BLaER1 treated with 17β-estradiol and CSF1 and Interleukin-3, amounts not matched to agents 10 nM and 100 nM (cell line): ENCODE measurements at regions not wholly inside any gene's neighbourhood (a gene's known extent, or its start where the extent isn't known, plus 50 kb on each side); places are given as distances from the start of the nearest gene placed in this dataset.

Source experiments
- H3K27ac ChIP-seq, 11 experiments: shearing (Covaris generic); formaldehyde crosslinking; 2 replicates each; pipeline ENCODE4 v1.8.1; 2022
- H3K27me3 ChIP-seq, 11 experiments: shearing (Covaris generic); formaldehyde crosslinking; 2 replicates each; pipeline ENCODE4 v1.8.1; 2022
- H3K36me3 ChIP-seq, 11 experiments: shearing (Covaris generic); formaldehyde crosslinking; 2 replicates each; pipeline ENCODE4 v1.8.1; 2022
- H3K4me1 ChIP-seq, 10 experiments: shearing (Covaris generic); formaldehyde crosslinking; 2 replicates each; pipeline ENCODE4 v1.8.1; 2022
- H3K4me2 ChIP-seq, 11 experiments: shearing (Covaris generic); formaldehyde crosslinking; 2 replicates each; pipeline ENCODE4 v1.8.1; 2022
- H3K4me3 ChIP-seq, 10 experiments: shearing (Covaris generic); formaldehyde crosslinking; 2 replicates each; pipeline ENCODE4 v1.8.1; 2022
- H3K9ac ChIP-seq, 11 experiments: shearing (Covaris generic); formaldehyde crosslinking; 2 replicates each; pipeline ENCODE4 v1.8.1; 2022
- H3K9me3 ChIP-seq, 11 experiments: shearing (Covaris generic); formaldehyde crosslinking; replicated peaks in 1 of 11; 2 replicates each; pipeline ENCODE4 v1.8.1; 2022
- H4K20me1 ChIP-seq, 11 experiments: shearing (Covaris generic); formaldehyde crosslinking; 2 replicates each; pipeline ENCODE4 v1.8.1; 2022
- Cebpa-rat ChIP-seq, 11 experiments: shearing (Covaris generic); IDR thresholded peaks; 2 replicates each; pipeline ENCODE4 v1.8.1; 2022

DNA sequence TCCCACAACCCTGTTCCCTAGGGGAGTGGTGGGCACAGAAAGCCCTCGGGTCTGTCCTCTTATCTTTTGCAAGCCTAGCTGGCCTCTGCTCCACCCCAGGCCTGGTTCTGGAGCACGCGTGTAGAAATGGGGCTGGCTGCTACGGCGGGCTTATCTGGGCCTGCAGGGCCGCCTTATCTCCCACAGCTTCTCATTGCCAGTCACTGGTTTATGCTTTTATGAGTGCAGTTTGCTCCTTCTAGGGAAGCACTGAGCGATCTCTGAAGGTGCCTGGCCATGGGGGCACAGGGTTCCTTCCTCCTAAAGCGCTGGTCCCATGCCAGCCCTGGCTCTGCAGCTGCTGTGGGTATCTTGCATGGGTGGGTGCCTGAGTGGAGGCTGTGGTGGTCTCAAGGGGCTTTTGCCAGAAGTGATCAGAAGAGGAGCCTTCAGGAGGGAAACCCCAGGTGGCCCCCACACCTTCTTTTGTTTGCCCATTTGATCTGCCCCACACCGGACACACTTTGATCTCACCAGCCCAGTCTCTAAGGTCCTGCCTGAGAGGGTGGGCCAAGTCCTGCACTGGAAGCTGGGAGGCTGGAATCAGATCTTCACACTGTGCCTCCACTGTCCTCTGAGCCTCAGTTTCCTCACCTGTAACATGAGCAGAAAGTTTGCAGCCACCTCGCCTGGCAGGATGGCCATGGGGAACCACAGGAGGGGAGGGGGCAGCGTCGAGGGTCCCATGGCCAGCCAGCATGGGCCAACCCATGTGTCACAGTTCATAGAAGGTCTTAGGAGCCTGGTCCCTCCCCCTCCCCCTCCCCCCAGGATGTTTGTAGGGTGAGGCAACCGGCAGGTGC is 86.6 kb upstream of the FGF3 start:
- H3K4me1 ChIP-seq, result peaks cover 17 to 87% (median 70%) of the 10 kb centered on the region in 10 experiments
- H3K4me2 ChIP-seq, result peak overlapping the region; percentile 12 to 91 (median 80); a peak in 19 of 22 replicates
- peak overlapping the region in 3 of 11 experiments; percentile 1 to 28 (median 7); a peak in 5 of 22 replicates for H3K9ac ChIP-seq
- no peak overlapping the region; a peak in 1 of 20 replicates for H3K4me3 ChIP-seq
- H3K9me3 ChIP-seq, result no peaks in the 10 kb centered on the region
- no peaks in the 10 kb centered on the region for H3K36me3 ChIP-seq
- H4K20me1 ChIP-seq, result peaks cover 0 to 57% (median 16%) of the 10 kb centered on the region in 11 experiments; a peak in 12 of 22 replicates
- H3K27ac ChIP-seq, result peak overlapping the region in 2 of 11 experiments; percentile 10 to 18; a peak in 1 of 22 replicates
- no peak for TF ChIP-seq Cebpa-rat (IDR thresholded peaks at IDR 0.05)
- H3K27me3 ChIP-seq, result peaks cover 3 to 47% (median 17%) of the 10 kb centered on the region in 11 experiments; a peak in 14 of 22 replicates

GRCh38 chr11:69906453-69906907 is 87.3 kb upstream of the FGF3 start:
- Histone ChIP-seq H3K36me3 (no peaks in the 10 kb centered on the region), H3K9ac (peak overlapping the region in 3 of 11 experiments; percentile 1 to 28 (median 7); a peak in 3 of 22 replicates), H3K4me2 (peak overlapping the region in 9 of 11 experiments; percentile 51 to 91 (median 84); a peak in 17 of 22 replicates)

GRCh38 chr11:69907611-69908010 is 88.4 kb upstream of the FGF3 start:
- Histone ChIP-seq H3K4me2 (peak overlapping the region in 5 of 11 experiments; percentile 5 to 87 (median 79); a peak in 7 of 22 replicates), H3K27ac (no peak overlapping the region), H3K4me3 (no peak overlapping the region), H3K9ac (no peak overlapping the region), H3K36me3 (no peaks in the 10 kb centered on the region), H3K27me3 (peaks cover 3 to 45% (median 16%) of the 10 kb centered on the region in 11 experiments; a peak in 14 of 22 replicates), H3K4me1 (peaks cover 17 to 89% (median 70%) of the 10 kb centered on the region in 10 experiments), H4K20me1 (peaks cover 0 to 73% (median 16%) of the 10 kb centered on the region in 11 experiments; a peak in 12 of 22 replicates), H3K9me3 (no peaks in the 10 kb centered on the region)
- TF ChIP-seq Cebpa-rat (IDR thresholded peaks at IDR 0.05), result no peak

More at GRCh38 chr11:69906453-69906907, 87.3 kb upstream of the FGF3 start:
- no peak overlapping the region; a peak in 1 of 22 replicates for H3K27ac ChIP-seq
- H3K4me1 ChIP-seq, result peaks cover 17 to 91% (median 70%) of the 10 kb centered on the region in 10 experiments
- no peak overlapping the region; a peak in 1 of 20 replicates for H3K4me3 ChIP-seq
- H3K9me3 ChIP-seq, result no peaks in the 10 kb centered on the region
- H4K20me1 ChIP-seq, result peaks cover 0 to 64% (median 16%) of the 10 kb centered on the region in 11 experiments; a peak in 12 of 22 replicates
- TF ChIP-seq Cebpa-rat (IDR thresholded peaks at IDR 0.05), result no peak
- peaks cover 3 to 47% (median 17%) of the 10 kb centered on the region in 11 experiments; a peak in 14 of 22 replicates for H3K27me3 ChIP-seq

GRCh38 chr11:69908511-69909220 is 89.5 kb upstream of the FGF3 start:
- Histone ChIP-seq H3K27ac (no peak overlapping the region), H3K36me3 (no peaks in the 10 kb centered on the region), H3K27me3 (peaks cover 0 to 35% (median 12%) of the 10 kb centered on the region in 11 experiments; a peak in 12 of 22 replicates), H3K9me3 (no peaks in the 10 kb centered on the region), H3K9ac (no peak overlapping the region), H3K4me1 (peaks cover 17 to 88% (median 62%) of the 10 kb centered on the region in 10 experiments), H3K4me2 (peak overlapping the region in 7 of 11 experiments; percentile 56 to 80 (median 74); a peak in 14 of 22 replicates), H4K20me1 (peaks cover 0 to 70% (median 16%) of the 10 kb centered on the region in 11 experiments; a peak in 12 of 22 replicates), H3K4me3 (no peak overlapping the region)
- TF ChIP-seq Cebpa-rat (IDR thresholded peaks at IDR 0.05), result no peak

DNA sequence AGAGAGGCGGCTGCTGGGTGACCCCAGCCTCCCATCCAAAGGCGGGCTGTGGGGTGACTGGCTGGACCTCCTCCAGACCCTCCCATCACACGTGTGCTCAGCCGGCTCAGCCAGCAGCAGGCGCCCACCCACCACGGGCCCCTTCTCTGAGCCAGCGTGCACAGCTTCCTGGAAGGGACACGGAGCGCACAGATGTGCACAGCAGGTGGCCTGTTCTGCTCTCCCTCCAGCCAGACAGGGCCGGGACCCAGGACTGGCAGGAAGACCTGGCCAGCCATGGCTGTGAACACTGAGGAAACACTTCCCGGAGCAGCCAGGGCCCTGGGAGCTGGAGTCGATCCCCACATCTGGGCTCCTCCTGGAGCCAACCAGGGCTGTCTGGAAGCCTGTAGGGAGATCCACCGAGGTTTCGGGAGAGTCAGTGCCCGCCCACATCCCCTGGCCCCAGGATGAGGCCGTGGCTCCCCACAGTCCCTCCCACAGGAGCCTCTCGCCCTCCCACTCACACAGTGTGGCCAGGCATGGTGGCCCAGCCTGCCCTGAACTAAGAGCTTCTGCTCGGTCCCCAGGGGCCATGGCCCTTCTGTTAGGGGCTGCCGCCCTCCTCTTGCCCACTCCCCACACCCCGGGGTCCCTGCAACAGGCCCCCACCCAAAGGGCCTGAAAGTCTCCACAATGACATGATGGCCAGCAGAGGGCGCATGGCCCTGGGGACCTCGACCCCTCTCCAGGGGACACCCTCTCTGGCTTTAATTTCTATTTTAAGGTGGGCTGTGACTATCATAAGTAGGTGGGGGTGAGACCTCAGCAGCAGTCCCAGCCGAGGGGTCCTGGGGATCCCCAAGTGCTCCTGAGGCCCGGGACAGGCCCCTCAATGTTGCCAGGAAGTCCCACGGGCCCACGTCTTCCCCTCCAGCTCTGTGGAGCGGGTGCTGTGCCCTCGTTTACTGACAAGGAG is 90.6 kb upstream of the FGF3 start:
- Histone ChIP-seq H3K4me2 (peak overlapping the region; percentile 15 to 80 (median 58)), H3K36me3 (no peaks in the 10 kb centered on the region), H3K27me3 (peaks cover 0 to 30% (median 12%) of the 10 kb centered on the region in 11 experiments; a peak in 12 of 22 replicates), H4K20me1 (peaks cover 0 to 58% (median 14%) of the 10 kb centered on the region in 11 experiments; a peak in 12 of 22 replicates), H3K4me3 (no peak overlapping the region), H3K9ac (peak overlapping the region in 3 of 11 experiments; percentile 17 to 31 (median 27); a peak in 3 of 22 replicates), H3K9me3 (no peaks in the 10 kb centered on the region), H3K4me1 (peaks cover 17 to 84% (median 55%) of the 10 kb centered on the region in 10 experiments; a peak in 19 of 20 replicates), H3K27ac (no peak overlapping the region)
- no peak for TF ChIP-seq Cebpa-rat (IDR thresholded peaks at IDR 0.05)

DNA sequence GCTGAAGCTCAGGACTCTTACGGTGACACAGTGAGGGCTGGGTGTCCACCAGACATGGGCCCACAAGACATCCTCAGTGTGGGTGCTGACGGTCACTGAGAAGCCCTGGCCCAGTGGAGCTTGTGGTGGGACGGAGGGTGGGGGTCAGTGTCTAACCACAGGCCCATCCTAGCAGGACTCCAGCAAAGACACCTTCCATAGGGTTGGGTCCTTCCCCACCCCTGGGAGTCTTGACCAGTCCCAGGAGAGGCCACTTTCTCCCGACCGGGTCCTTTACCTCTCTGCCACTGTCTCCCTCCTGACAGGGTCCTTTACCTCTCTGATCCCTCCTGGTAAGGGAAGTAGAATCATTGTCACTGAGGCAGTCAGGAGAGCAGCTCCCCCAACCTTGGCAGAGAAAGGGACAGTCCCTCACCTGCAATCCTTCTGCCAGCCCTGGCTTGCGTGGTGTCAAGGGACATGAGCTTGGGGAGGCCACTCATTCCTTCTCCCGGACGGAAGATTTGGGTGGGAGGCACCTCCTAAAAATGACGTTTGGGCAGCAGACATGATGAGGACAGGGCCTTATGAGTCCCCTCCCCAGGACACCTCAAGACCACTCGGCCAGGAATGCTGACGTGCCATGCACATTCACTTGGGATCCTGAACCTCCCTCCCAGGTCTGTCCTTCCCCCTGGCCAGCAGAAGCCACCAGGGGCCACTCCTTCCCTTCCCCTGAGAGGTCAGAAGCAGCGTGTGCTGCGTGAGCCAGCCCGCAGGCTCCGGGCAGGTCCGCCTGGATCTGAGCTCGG is 91.5 kb upstream of the FGF3 start:
- peaks cover 0 to 50% (median 8%) of the 10 kb centered on the region in 11 experiments; a peak in 9 of 22 replicates for H4K20me1 ChIP-seq
- 0 out of 22 replicates have a peak overlapping the region, but pooled peaks of 1 of the 11 experiments have one; percentile 27 for H3K9ac ChIP-seq
- H3K27me3 ChIP-seq, result peaks cover 0 to 31% (median 12%) of the 10 kb centered on the region in 11 experiments; a peak in 15 of 22 replicates
- no peak overlapping the region for H3K27ac ChIP-seq
- no peaks in the 10 kb centered on the region for H3K9me3 ChIP-seq
- no peak for TF ChIP-seq Cebpa-rat (IDR thresholded peaks at IDR 0.05)
- H3K36me3 ChIP-seq, result no peaks in the 10 kb centered on the region
- peaks cover 15 to 83% (median 52%) of the 10 kb centered on the region in 10 experiments; a peak in 19 of 20 replicates for H3K4me1 ChIP-seq
- H3K4me2 ChIP-seq, result peak overlapping the region in 10 of 11 experiments; percentile 45 to 80 (median 64); a peak in 20 of 22 replicates
- no peak overlapping the region for H3K4me3 ChIP-seq
